Esophagus muscularis mucosa (tissue), 4 donors: ENCODE measurements at regions not wholly inside any gene's neighbourhood (a gene's known extent, or its start where the extent isn't known, plus 50 kb on each side); places are given as distances from the start of the nearest gene placed in this dataset.

ENCODE experiments used
- DNase-seq: peaks from one replicate; pipeline ENCODE4 v3.0.0-alpha.2; 2017; ENCODE audit errors: extremely low spot score
- H3K27ac ChIP-seq, 4 donors: fragments of 200-600 bp; sonication (generic); replicated peaks in 1 of 4; 1 replicate in 3 of 4; 2 replicates in 1 of 4; pipeline ENCODE4 v1.5.1; 2016 to 2019; ENCODE audit warnings: mild to moderate bottlenecking in 1 of 4
- H3K27me3 ChIP-seq, 4 donors: fragments of 200-600 bp; sonication (generic); one replicate each; pipeline versions ENCODE4 v1.5.1 to v1.6.0; 2016 to 2019
- H3K36me3 ChIP-seq, 4 donors: fragments of 200-600 bp; sonication (generic); one replicate each; pipeline ENCODE4 v1.5.1; 2016 to 2019
- H3K4me1 ChIP-seq, 4 donors: fragments of 200-600 bp; sonication (generic); one replicate each; pipeline ENCODE4 v1.5.1; 2016 to 2019
- H3K4me3 ChIP-seq, 4 donors: fragments of 200-600 bp; sonication (generic); 1 replicate in 2 of 4; 2 replicates in 2 of 4; pipeline ENCODE4 v1.5.1; 2016 to 2019; ENCODE audit warnings: mild to moderate bottlenecking in 4 of 4, moderate library complexity in 1 of 4
- H3K9me3 ChIP-seq, 4 donors: fragments of 200-600 bp; sonication (generic); 1 replicate in 3 of 4; 2 replicates in 1 of 4; pipeline ENCODE4 v1.5.1; 2016 to 2019
- EP300 ChIP-seq: sonication (generic); formaldehyde crosslinking; IDR thresholded peaks from one replicate; pipeline ENCODE4 v1.6.1; 2017; ENCODE audit warnings: antibody characterized with exemption
- POLR2A ChIP-seq: fragments of 450-650 bp; IDR thresholded peaks from one replicate; pipeline ENCODE4 v1.6.1; 2017; ENCODE audit warnings: antibody characterized with exemption, moderate library complexity, mild to moderate bottlenecking, low read depth
- POLR2AphosphoS5 ChIP-seq, 2 donors: sonication (generic); formaldehyde crosslinking; IDR thresholded peaks; one replicate each; pipeline ENCODE4 v1.6.1; 2017; ENCODE audit warnings: antibody characterized with exemption in 2 of 2
- WGBS: methylation state at CpG from one replicate; pipeline ENCODE4 v1.1.5; 2018; 5-methylcytosine and 5-hydroxymethylcytosine counted together
- intact Hi-C: fragments of 100-400 bp; cut with DNase I; formaldehyde crosslinking; loops from one replicate; pipeline ENCODE4 v1.15.1; 2023
- TF ChIP-seq, protein P1 (sequence below), 3 experiments: fragments of 200-600 bp in 2 of 3; fragments of 450-650 bp in 1 of 3; sonication (generic) in 2 of 3; IDR thresholded peaks; one replicate each; pipeline ENCODE4 v1.5.1; 2017 to 2019; ENCODE audit warnings: antibody characterized with exemption in 3 of 3, mild to moderate bottlenecking in 2 of 3, moderate library complexity in 1 of 3

DNA sequence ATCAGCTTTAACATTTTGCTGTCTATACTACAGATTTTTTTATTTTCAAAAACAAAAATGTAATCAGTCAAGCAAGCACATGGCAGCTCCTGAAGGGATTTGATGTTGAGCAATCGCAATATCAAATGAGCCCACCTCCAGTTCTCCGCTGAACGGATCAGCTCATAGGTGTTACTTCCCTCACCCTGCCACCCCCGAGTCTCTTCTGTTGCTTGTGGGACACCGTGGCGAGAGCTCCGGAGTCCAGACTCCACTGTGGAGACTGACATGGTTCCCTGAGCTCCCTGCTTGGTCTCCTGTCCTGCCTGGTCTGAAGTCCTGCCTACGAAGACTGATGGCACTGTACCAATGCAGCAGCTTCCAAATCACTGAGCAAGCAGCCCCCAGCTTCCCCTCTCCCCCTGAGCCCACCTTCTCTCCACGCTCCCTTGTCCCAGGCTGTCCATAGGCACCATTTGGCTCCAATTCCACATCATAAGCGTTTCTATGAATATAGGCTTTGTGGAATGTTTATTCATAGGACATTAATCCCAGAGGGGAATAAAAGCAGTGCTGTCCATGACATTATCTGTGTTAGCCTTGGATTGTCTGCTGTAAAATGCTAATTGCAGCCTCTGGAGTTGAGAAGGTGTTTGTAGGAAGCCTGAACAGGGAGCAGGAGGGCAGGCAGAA, 162.2 kb downstream of the LY86 start:
- no peaks in the 10 kb centered on the region for H3K9me3 ChIP-seq
- intact Hi-C loops: no loop called here
- H3K27me3 ChIP-seq: no peaks in the 10 kb centered on the region
- peaks cover 29 to 39% (median 34%) of the 10 kb centered on the region in 4 donors for H3K4me1 ChIP-seq
- no peak for DNase-seq
- H3K4me3 ChIP-seq: no peak overlapping the region
- peak overlapping the region in 1 of 4 donors; percentile 40 for H3K27ac ChIP-seq
- TF ChIP-seq POLR2AphosphoS5 (IDR thresholded peaks at IDR 0.05) (no peak), EP300 (no peak), POLR2A (no peak)
- TF ChIP-seq, protein P1, sequence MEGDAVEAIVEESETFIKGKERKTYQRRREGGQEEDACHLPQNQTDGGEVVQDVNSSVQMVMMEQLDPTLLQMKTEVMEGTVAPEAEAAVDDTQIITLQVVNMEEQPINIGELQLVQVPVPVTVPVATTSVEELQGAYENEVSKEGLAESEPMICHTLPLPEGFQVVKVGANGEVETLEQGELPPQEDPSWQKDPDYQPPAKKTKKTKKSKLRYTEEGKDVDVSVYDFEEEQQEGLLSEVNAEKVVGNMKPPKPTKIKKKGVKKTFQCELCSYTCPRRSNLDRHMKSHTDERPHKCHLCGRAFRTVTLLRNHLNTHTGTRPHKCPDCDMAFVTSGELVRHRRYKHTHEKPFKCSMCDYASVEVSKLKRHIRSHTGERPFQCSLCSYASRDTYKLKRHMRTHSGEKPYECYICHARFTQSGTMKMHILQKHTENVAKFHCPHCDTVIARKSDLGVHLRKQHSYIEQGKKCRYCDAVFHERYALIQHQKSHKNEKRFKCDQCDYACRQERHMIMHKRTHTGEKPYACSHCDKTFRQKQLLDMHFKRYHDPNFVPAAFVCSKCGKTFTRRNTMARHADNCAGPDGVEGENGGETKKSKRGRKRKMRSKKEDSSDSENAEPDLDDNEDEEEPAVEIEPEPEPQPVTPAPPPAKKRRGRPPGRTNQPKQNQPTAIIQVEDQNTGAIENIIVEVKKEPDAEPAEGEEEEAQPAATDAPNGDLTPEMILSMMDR (IDR thresholded peaks at IDR 0.05): no peak
- H3K36me3 ChIP-seq: no peaks in the 10 kb centered on the region
- 82% methylated on average over 9 of the region's 10 CpGs for WGBS

DNA sequence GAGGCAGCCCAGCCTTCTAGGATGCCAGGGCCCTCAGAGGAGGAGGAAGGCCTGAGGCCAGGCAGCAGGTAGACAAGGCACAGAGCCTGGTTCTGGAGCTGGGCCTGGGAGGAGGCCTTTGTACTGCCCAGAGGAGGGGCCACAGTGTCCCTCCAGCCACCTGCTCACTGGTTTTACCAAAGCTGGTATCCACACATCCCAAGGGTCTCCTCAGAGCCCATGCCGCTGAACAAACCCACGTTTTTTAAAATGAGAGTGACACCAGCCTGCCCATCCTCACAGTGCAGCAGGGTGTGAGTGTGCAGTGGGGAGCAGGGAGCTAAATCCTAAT, 162.7 kb downstream of the LY86 start:
- Histone ChIP-seq H3K4me3 (no peak overlapping the region), H3K36me3 (no peaks in the 10 kb centered on the region), H3K27me3 (peaks cover 0 to 5% (median 0%) of the 10 kb centered on the region in 4 donors), H3K4me1 (peaks cover 29 to 39% (median 34%) of the 10 kb centered on the region in 4 donors), H3K27ac (no peak overlapping the region), H3K9me3 (no peaks in the 10 kb centered on the region)
- TF ChIP-seq POLR2A (no peak), POLR2AphosphoS5 (IDR thresholded peaks at IDR 0.05) (no peak), EP300 (no peak)
- TF ChIP-seq, protein P1 (IDR thresholded peaks at IDR 0.05): no peak
- intact Hi-C loops: no loop called here
- WGBS: no CpG with 5 or more reads among the region's 2 CpGs
- no peak for DNase-seq

DNA sequence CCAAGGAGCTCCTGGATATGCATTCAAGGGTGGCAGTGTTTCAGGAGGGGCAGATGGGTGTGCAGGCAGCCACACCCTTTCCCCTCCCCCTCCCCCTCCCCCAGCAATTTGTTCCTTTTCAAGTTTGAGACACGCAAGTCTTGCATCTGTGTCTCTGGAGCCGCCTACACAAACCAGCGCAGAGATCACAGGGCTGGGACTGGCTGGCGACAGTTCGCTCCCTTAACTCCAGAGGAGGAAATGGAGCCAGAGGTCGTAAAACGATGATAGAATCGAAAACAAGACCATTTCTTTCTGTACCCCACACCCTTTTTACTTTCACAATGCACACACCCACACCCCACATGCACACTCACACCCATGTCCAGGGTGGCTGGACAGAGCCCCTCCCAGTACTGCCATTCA, 163.1 kb downstream of the LY86 start:
- intact Hi-C loops: no loop called here
- Histone ChIP-seq H3K4me3 (no peak overlapping the region), H3K4me1 (peaks cover 29 to 39% (median 34%) of the 10 kb centered on the region in 4 donors), H3K9me3 (no peaks in the 10 kb centered on the region), H3K27ac (peak overlapping the region in 1 of 4 donors; percentile 50), H3K36me3 (no peaks in the 10 kb centered on the region), H3K27me3 (peaks cover 0 to 5% (median 0%) of the 10 kb centered on the region in 4 donors)
- 74% methylated on average over 8 of the region's 8 CpGs for WGBS
- no peak for DNase-seq
- TF ChIP-seq, protein P1 (IDR thresholded peaks at IDR 0.05): no peak
- TF ChIP-seq POLR2A (no peak), EP300 (no peak), POLR2AphosphoS5 (IDR thresholded peaks at IDR 0.05) (no peak)

DNA sequence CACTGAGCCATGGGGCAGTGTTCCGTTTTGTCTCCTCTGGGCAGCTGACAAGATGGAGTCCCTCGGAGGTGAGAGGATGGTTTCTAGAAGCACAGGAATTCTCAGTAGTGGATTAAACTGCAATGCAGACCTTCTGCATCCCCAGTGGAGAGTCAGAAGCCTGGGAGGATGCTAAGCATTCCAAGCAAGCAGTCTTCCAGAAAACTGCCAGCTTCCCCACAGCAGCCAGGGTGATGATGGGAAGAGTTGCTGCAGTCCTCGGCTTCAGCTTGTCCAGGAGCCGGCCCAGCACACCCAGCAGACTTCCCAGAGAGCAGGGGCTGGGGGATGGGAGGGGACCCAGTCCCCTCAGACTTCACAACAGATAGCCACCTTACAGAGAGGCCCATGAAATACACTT, 163.6 kb downstream of the LY86 start:
- no peak for DNase-seq
- Histone ChIP-seq H3K9me3 (no peaks in the 10 kb centered on the region), H3K27ac (peak overlapping the region in 1 of 4 donors; percentile 50), H3K27me3 (peaks cover 0 to 5% (median 0%) of the 10 kb centered on the region in 4 donors), H3K36me3 (no peaks in the 10 kb centered on the region), H3K4me3 (no peak overlapping the region), H3K4me1 (peaks cover 29 to 36% (median 34%) of the 10 kb centered on the region in 4 donors)
- intact Hi-C loops: no loop called here
- 62% methylated on average over 3 of the region's 4 CpGs for WGBS
- TF ChIP-seq POLR2AphosphoS5 (IDR thresholded peaks at IDR 0.05) (no peak), POLR2A (no peak), EP300 (no peak)
- TF ChIP-seq, protein P1 (IDR thresholded peaks at IDR 0.05): no peak

DNA sequence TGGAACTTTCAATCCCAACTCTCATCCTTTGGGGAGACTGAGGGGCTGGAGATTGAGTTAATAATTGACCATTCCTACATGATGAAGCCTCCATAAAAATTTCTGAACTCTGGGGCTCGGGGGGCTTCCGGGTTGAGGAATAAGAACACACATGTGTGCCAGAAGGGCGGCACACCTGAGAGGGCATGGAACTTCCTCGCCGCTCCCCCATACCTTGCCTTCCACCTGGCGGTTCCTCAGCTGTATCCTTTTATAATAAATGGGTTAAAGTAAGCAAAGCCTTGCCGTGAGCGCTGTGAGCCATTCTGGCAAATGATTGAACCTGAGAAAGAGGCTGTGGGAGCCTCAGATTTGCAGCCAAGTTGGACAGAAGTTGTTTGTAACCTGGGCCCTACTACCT, 164.8 kb downstream of the LY86 start:
- TF ChIP-seq POLR2A: no peak
- no peak for TF ChIP-seq POLR2AphosphoS5 (IDR thresholded peaks at IDR 0.05)
- TF ChIP-seq, protein P1 (IDR thresholded peaks at IDR 0.05): no peak
- no peak for TF ChIP-seq EP300
- intact Hi-C loops: no loop called here
- Histone ChIP-seq H3K27ac (no peak overlapping the region), H3K4me1 (peaks cover 28 to 36% (median 31%) of the 10 kb centered on the region in 4 donors), H3K4me3 (no peak overlapping the region), H3K36me3 (no peaks in the 10 kb centered on the region), H3K9me3 (no peaks in the 10 kb centered on the region), H3K27me3 (peaks cover 0 to 5% (median 0%) of the 10 kb centered on the region in 4 donors)
- 98% methylated on average over 6 of the region's 8 CpGs for WGBS
- no peak for DNase-seq
